ENCODE measurements at regions not wholly inside any gene's neighbourhood (a gene's known extent, or its start where the extent isn't known, plus 50 kb on each side); places are given as distances from the start of the nearest gene placed in this dataset.

DNA sequence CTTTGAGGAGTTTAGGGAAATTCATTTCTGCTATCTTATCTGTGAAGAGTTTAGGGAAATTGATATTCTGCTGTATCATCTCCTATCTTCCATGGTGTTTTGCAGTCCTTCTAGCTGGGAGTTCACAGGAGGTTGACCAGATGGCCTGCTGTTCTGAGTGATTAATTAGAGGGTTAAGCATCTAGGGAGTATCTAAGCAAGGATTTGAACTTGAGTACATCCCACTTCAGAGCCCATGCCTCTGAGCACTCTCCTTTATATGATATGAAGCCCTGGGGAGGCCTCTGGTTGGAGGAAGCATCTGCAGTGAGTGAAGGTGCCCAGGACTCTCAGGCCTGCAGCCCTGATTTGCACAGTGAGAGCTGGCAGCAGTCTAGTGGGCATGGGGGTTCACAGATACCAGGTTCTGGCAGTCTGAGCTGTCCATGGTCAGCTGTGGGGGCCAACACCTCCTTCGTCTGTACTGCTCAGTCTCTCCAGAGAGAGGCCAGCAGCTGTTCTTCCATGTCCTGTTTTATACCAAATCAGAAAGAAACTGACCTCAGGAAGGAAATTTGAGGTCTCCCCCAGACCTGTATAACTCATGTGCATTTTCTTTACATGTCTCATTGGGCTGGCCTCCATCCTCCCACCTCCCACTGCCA lies 156.9 kb downstream of the PLCE1 start:
- ChIA-PET POLR2A (no interaction called here), CTCF (interaction anchor here (1.1 to 1.2 kb wide), 2 partner anchors 75 to 233 kb away, joined by 3 read pairs; no protein-coding TSS in a partner anchor)
- H3K4me1 ChIP-seq: no peaks in the 10 kb centered on the region
- H3K4me2 ChIP-seq: no peak overlapping the region
- ATAC-seq (no peak), DNase-seq (ENCODE audit: low read depth in 1 of 2, low spot score in 1 of 2) (no peak), FAIRE-seq (no peak)
- no peak for TF ChIP-seq TFCP2L1 (CRISPR knock-in tag; IDR thresholded peaks at IDR 0.05)
- TF ChIP-seq HES2 (IDR thresholded peaks at IDR 0.05): no peak
- no peak for TF ChIP-seq KDM1A (IDR thresholded peaks at IDR 0.05; ENCODE audit: low read depth)
- no peak for TF ChIP-seq HEYL (CRISPR knock-in tag; IDR thresholded peaks at IDR 0.05)
- no peak for TF ChIP-seq EP300 (IDR thresholded peaks at IDR 0.05)
- no peak for TF ChIP-seq FOSL2 (IDR thresholded peaks at IDR 0.05)
- TF ChIP-seq FOSL2 (CRISPR knock-in tag; IDR thresholded peaks at IDR 0.05): no peak
- no peak for TF ChIP-seq GATA3 (IDR thresholded peaks at IDR 0.05; ENCODE audit: borderline replicate concordance)
- TF ChIP-seq JUN (IDR thresholded peaks at IDR 0.05): no peak
- no peak for TF ChIP-seq HOXA7 (CRISPR knock-in tag; IDR thresholded peaks at IDR 0.05)
- TF ChIP-seq HMGXB4 (CRISPR knock-in tag; IDR thresholded peaks at IDR 0.05; ENCODE audit: borderline replicate concordance): no peak
- no peak for TF ChIP-seq ZC3H11A (IDR thresholded peaks at IDR 0.05)
- no peaks in the 10 kb centered on the region for H3K9me3 ChIP-seq
- WGBS (ENCODE audit: missing lambda C conversion rate): 100% methylated on average over 1 of the region's 1 CpG
- no peak overlapping the region for H3K27ac ChIP-seq
- no peak overlapping the region for H3K4me3 ChIP-seq

DNA sequence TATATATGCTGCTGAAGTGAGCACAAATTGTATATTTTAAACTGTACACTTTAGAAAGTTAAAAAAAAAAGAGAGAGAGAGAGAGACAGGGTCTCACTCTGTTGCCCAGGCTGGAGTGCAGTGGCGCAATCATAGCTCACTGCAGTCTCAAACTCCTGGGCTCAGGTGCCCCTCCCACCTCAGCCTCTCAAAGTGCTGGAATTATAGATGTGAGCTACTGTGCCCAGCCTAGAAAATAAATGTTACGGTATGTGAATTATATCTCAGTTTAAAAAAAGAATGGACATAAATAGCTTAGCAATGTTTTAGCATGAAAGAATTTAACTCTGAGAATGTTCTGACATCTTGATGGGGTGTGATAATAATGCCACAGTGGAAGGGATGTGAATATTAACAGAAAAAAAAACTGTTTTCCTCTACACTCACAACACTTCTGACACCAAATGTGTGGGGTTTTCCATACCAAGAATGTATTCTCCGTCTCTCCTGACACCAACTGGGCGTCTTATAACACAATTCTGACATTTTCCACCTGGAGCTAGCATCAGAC lies 162.1 kb downstream of the PLCE1 start:
- H3K4me1 ChIP-seq: no peaks in the 10 kb centered on the region
- DNase-seq (ENCODE audit: low read depth in 1 of 2, low spot score in 1 of 2) (no peak), FAIRE-seq (no peak), ATAC-seq (no peak)
- 98% methylated on average over 4 of the region's 4 CpGs for WGBS (ENCODE audit: missing lambda C conversion rate)
- H3K4me3 ChIP-seq: no peak overlapping the region
- no peaks in the 10 kb centered on the region for H3K9me3 ChIP-seq
- TF ChIP-seq TFCP2L1 (CRISPR knock-in tag; IDR thresholded peaks at IDR 0.05) (no peak), ZSCAN20 (CRISPR knock-in tag; IDR thresholded peaks at IDR 0.05) (no peak), RNF2 (IDR thresholded peaks at IDR 0.05; ENCODE audit: borderline replicate concordance, low read depth) (no peak), MAFK (IDR thresholded peaks at IDR 0.05; ENCODE audit: partially characterized antibody) (no peak), HOXA7 (CRISPR knock-in tag; IDR thresholded peaks at IDR 0.05) (no peak), FOSB (CRISPR knock-in tag; IDR thresholded peaks at IDR 0.05) (no peak), CHD4 (IDR thresholded peaks at IDR 0.05; ENCODE audit: borderline replicate concordance) (no peak), RFX5 (IDR thresholded peaks at IDR 0.05) (no peak), ZC3H11A (IDR thresholded peaks at IDR 0.05) (no peak), NPAS2 (CRISPR knock-in tag; IDR thresholded peaks at IDR 0.05; ENCODE audit: borderline replicate concordance) (no peak), TP53 (CRISPR knock-in tag; IDR thresholded peaks at IDR 0.05) (no peak), JUNB (IDR thresholded peaks at IDR 0.05) (no peak)
- TF ChIP-seq, protein P1, sequence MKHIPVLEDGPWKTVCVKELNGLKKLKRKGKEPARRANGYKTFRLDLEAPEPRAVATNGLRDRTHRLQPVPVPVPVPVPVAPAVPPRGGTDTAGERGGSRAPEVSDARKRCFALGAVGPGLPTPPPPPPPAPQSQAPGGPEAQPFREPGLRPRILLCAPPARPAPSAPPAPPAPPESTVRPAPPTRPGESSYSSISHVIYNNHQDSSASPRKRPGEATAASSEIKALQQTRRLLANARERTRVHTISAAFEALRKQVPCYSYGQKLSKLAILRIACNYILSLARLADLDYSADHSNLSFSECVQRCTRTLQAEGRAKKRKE (CRISPR knock-in tag; IDR thresholded peaks at IDR 0.05; ENCODE audit: low read depth): no peak
- POLR2A ChIA-PET: no interaction called here
- H3K4me2 ChIP-seq: no peak overlapping the region
- no peak overlapping the region for H3K27ac ChIP-seq
- CTCF ChIA-PET: interaction anchor here (1.3 kb wide), 1 partner anchor 11 kb away, joined by 3 read pairs; no protein-coding TSS in a partner anchor

All from A549 (cell line).